Activated naive CD4-positive, alpha-beta T cell (primary cell): ENCODE measurements at regions not wholly inside any gene's neighbourhood (a gene's known extent, or its start where the extent isn't known, plus 50 kb on each side); places are given as distances from the start of the nearest gene placed in this dataset.
"Not testable (repeated sequence)": the region's sequence is repeated elsewhere in the genome, so short reads cannot be mapped to it uniquely, and the experiment has no call there.

ENCODE experiments used
- DNase-seq, 4 experiments: peaks; one replicate each; lab custom pipeline; 2025; lab: John Stamatoyannopoulos, UW

DNA sequence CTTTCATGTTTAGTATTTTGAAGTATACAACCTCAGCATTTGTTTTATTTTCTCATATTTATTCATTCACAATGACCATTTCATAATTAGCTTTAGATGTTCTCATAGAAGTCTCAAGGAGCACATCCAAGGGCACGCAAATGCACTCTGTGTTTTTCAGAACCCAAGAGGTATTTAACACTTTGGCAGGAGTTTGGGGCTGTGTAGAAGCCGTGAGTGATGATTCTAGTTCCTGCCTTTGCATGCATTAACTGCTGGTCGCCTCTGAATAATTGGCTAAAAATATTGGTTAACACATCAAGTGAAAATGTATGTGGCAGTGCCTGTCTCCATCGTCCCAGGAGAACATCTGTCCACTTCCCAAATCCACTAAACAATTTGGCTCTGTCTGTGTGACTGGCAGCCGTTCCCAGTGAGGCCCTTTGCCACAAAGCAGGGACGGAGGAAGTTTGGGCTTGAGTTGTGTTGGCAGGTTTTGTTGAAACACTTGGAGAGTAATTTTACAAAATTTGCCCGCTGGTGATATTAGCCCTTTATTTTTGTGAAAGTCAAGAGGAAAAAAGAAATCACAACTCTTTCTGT is 730.7 kb upstream of the SLIT2 start:
- no peak for DNase-seq

DNA sequence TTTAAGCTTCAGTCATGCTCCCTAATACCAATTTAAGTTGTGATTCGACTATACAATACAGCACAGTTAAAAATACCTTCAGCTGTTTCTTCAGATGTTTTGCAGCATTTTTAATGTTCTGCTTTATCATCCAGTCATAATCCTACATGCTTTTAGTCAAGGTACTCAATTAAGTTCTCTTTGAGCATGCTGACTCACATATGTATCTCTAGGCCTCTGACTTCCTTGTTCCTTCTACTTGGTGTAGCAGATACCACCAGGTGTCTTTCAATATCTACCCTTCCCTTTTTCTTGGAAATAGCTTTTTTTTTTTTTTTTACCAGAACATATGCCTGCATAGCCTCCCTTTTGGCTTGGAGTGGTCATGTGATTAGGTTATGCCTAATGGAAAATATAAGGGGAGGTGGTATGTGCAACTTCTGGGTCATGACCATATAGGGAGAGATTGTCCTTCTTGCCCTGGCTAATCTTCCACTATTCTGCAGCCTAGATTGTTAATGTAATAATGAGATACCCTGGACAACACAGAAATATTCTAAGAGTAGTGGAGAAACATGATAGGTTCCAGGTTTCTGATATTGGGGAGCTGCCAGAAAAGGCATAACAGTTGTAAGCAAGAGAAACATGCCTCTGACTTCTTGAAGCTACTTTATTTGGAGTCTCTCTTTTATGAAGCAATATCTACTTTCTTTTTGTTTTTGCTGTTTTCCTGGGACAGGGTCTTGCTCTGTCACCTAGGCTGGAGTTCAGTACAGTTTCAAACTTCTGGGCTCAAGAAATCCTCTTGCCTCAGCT is 737.2 kb upstream of the SLIT2 start:
- DNase-seq: no peak

DNA sequence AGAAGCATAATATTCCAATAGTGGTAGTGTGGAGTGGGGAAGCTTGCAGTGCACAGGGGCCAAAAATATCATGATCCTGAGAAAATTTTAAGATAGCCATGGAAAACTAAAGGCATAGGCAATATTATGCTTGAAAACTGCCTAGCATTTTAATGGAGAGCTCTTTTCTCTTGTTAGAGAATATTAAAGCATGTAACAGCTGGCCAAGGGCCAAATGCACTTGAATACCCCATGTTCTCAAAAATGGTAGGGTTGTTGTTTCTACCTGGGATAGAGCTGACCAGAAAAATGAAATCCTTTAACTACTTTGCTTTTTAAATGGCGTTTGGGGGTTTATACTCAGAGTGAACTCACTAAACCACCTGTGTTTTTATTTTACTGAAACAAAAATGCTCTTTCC is 739.6 kb upstream of the SLIT2 start:
- DNase-seq: no peak

DNA sequence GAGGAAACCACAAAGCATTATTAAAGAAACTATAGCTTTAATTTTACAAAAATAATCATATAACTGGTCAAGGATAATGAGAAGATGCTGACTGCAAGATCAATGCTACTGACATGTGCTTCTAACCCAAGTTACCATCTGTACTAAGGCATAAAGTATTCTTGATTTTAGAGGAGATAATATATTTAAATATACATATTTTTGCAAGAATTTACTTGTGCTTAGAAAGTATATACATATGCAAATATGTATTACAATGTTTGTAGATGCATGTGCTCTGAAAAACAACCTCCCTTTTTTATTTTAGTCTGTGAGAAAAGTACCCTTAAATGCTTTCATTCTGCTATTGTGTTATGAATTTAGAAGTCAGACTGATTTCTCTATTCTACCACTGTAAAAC is 740.7 kb upstream of the SLIT2 start:
- DNase-seq: no peak

DNA sequence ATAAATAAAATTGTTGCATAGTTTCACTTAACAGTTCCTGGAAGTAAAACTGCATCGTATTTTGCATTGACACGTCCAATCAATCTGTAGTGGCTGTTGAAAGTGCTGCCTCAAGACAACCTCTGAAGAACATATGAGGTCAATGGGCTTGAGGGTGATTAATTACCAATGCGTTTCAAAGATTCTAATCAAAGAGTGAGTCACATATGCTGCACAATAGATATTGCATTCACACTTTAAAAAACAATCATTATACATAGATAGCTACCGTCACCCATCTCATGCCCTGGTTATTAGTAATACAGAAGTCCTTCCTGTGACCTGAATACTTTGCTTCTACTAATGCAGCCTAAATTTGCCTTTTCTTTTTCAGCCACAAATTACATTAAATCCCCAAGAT is 743.3 kb upstream of the SLIT2 start:
- DNase-seq: no peak

DNA sequence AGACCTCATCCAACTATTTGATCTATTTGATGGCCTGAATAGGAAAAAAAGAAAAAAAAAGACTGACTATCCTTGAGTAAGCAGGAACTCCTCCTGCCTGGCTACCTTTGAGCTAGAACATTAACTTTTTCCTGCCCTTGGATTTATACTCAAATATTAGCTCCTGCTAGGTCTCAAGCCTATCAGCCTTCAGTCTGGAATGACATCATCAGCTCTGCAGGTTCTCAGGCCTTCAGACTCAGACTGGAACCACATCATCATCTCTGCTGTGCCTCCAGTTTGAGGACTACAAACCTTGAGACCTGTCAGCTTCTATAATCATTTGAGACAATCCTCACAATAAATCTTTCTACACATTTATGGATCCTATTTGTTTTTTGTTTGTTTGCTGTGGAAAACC is 754.0 kb upstream of the SLIT2 start:
- DNase-seq: no peak

DNA sequence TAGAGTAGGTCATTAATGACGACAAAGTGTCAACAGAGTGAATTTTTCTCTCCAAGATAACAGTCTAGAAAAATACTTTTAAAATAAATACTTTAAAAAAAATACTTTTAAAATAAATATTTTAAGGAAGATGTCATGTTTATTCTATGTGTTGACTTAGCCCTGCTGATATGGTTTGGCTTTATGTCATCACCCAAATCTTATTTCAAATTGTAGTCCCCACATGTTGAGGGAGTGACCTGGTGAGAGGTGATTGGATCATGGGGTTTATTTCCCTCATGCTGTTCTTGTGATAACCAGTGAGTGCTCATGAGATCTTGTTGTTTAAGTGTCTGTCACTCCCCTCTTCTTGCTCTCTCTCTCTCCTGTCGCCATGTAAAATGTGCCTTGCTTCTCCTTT is 754.9 kb upstream of the SLIT2 start:
- DNase-seq: no peak

DNA sequence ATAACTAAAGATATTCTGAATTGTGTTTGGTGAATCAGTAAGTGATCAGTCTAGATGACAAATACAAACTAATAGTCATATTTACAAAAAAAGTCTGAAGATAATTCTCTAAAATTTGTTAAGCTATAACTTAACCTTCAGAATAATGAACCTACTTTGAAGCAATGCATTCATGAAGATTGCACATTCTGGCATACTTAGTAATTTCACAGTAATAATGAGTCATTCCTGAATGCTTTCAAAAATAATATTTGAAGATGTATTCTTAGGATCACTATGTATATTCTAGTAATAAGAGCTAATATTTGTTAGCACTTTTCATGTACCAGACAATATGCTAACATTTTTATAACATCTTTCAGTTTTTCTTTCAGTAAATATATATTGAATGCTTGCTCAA is 756.7 kb upstream of the SLIT2 start:
- no peak for DNase-seq

DNA sequence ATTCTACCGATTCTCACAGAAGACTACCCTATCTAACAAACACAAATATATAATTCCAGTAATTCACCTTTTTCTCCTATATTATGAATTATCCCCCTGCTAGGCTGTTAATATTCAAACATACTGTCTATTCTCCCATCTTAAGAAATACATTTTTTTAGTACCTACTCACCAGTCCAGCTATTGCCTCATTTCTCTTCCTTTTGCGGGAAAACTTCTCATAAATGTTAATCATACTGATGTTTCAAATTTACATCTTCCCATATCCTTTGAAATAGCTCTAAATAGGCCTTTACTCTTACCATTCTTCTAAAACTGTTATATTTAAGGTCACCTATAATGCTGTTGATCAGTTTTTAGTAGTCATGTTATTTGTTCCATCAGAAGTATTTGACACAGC is 759.1 kb upstream of the SLIT2 start:
- no peak for DNase-seq

DNA sequence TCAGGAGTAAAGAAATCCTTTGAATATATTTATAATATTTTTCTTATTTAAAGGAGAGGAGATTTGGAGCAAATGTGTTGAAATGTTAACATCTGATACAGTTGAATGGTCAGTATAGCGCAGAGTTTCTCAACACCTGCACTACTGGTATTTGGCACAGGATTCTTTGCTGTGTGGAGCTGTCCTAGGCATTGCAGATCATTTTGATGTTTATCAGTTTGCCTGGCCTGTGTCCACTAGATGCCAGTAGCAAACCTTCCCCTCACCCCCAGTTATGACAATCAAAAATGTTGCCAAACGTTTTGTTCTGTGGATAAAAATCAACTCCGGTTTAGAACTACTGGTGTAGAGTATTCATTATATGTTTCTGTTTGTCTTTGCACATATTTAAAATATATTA is 765.3 kb upstream of the SLIT2 start:
- no peak for DNase-seq

DNA sequence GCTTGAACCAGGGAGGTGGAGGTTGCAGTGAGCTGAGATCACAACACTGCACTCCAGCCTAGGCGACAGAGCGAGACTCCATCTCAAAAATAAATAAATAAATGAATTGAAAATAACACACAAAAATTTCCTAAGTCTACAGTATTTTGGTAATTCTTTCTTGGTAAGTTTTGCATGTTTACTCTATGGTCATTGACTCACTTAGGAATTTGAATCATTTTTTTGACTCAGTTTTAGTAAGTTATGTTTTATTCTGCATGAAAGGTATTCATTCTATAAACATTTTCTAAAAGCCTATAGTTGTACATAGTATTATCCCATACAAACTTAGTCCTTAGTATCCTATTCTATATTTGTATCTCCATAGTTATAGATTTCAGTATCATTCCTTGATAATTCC is 772.9 kb upstream of the SLIT2 start:
- no peak for DNase-seq

DNA sequence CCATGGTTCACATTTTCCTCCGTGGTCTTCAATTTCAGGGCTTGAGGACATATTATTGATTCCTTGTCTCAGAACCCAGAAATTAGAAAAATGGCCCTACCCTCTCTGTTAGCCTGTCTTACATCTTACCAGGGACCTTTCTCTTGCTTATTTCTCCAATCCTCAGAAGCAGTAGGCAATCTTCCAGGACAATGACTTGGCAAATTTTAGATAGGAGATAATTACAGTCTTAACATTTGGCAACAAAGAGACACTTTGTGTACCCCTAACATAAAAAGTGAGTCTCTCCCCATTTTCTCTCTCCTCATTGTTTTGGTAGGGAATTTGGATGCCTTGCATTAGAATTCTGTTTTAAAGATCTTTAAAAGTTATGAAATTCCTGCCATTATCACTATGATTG is 778.1 kb upstream of the SLIT2 start:
- DNase-seq: no peak

DNA sequence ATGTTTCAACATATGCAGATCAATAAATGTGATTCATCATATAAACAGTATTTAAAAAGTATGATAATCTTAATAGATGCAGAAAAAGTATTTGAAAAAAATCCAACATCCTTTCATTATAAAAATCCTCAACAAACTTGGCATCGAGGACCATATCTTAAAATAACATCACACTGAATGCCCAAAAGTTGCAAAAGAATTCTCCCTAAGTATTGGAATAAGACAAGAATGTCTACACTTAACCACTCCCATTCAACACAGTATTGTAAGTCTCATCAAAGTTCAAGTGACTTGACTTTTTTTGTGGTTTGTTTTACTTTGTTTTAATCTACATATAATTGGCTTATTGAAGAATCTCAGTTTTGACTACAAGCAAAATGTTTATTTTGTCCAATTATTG is 779.0 kb upstream of the SLIT2 start:
- no peak for DNase-seq

DNA sequence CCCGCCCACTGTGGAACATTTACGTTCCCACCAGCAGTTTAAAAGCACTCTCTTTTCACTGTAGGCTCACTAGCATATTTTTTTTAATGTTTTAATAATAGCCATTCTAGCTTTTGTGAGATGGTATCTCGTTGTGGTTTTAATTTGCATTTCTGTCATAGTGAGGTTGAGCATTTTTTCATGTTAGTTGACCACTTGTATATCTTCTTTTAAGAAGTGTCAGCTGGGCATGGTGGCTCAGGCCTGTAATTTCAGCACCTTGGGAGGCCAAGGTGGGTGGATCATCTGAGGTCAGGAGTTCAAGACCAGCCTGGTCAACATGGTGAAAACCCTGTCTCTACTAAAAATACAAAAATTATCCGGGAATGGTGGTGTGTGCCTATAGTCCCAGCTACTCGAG is 781.7 kb upstream of the SLIT2 start:
- DNase-seq: not testable (repeated sequence)

DNA sequence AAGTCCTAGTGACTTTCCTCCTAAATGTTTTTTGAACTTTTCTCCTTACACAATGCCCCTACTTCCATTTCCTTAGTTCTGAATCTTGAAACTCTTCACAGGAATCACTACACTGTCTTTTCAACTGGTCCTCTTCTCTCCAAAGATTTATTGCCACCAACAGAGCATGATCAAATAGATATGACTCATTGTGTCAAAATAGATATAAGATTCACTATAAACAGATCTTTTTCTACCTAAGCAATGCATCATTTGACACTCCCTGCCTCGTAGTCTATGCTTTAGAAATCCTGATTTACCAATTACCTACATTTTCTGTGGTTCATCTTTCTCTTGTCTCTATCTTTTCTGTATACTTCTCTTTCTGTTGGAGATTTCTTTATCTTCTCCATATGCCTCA is 789.6 kb upstream of the SLIT2 start:
- DNase-seq: no peak

DNA sequence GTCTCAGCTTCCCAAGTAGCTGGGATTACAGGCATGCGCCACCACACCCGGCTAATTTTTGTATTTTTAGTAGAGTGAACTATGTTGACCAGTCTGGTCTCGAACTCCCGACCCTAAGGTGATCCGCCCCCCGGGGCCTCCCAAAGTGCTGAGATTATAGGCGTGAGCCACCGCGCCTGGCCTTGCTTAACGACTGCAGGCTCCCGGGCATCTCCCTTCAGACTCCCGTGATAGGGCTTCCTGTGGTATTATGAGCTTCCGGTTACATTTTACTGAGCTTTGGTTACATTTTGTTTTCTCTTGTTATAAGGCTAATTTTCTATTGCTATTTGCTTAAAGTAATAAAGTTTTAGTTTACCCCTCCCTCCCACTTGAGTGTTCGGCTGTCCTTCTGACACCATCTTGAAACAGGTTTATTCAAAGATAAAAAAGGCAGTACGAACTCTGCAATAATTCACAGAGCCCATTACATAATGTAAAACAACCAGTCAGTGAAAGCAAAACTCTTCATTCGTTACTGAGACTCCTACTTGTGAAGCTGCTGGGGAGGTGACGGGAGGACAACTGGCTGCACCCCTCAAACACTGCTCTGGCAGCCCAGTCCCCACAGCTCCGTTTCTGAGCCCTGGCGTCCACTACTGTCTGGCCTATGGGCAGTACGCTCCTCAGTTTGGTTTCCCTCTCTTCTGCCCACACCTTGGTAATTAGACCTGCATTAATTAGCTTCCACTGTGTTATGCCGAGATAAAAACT is 795.7 kb upstream of the SLIT2 start:
- DNase-seq: no peak

DNA sequence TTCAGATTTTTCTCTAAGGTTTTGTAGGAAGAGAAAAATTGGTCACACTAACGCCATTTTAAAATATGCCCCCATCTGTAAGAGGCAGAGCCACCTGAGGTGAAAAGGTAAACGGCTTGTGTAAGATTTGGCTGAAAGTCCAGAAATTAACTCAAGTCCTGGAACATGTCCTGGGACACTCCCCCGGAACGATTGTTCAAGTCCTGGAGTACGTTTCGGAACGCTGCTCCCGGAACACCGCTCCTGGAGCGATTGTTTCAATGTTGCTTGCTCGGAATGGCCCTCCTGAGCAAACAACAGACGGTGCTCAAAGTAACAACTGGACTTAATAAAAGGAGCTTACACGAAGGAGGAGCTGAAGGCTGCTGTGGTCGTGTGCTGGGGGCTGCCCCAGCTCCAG is 796.5 kb upstream of the SLIT2 start:
- DNase-seq: no peak

DNA sequence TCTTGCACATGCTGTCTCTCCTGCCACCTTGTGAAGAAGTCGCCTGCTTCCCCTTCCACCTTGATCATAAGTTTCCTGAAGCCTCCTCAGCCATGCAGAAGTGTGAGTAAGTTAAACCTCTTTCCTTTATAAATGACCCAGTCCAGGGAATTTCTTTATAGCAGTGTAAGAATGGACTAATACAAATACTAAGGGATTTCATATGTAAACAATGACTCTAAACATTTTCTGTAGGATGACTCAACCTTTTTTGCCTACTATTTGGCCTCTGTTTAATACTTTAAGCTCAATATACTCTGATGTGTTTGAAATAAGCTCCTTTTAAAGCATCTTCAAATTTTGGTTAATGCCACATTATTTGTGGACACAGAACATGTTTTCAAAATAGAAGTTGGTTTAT is 813.5 kb upstream of the SLIT2 start:
- DNase-seq: no peak

DNA sequence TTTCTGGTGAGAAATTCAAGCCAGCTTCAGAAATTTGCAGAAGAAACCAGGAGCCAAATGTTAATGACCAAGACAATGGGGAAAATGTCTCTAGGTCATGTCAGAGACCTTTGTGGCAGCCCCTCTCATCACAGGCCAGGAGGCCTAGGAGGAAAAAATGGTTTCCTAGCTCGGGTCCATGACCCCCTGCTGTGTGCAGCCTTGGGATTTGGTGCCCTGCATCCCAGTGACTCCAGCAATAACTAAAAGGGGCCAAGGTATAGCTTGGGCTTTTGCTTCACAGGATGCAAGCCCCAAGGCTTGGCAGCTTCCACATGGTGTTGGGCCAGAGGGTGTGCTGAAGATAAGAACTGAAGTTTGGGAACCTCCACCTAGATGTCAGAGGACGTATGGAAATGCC is 814.7 kb upstream of the SLIT2 start:
- DNase-seq: no peak

DNA sequence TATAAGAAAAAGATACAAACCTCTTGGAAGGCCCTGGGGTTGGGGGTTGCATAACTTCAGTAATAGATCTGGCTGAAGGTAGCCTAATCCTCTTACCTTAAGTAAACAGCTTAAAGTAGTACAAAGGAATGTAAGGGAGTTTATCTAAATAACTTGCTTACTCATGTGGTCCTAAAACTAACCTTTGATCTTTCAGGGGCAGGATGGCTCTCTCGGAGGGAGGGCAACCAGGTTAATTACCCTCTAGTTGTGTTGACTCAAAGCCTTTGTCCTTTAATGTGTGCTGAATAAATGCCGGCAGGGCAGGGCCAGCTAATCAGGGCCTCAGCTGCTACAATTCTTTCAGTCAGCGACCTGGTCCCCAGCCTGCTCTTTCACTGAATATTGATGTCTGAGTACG is 822.0 kb upstream of the SLIT2 start:
- DNase-seq: no peak

DNA sequence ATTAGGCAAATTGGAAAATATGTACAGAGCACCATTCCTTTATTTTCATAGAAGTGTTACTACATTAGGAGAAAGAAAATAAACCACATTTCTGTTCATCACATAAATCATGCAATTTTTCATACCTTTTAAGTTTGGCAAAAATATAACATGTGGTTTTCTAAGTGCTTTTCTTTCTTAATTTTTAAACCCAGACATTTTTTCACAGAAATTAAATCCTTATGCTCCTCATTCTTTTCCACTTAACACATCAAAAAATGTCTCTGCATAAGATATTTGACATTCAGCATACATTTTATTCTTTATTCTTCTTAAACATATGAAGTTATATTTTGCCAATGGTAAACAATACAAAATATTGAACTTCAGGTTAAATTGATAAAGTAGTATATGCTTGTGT is 826.6 kb upstream of the SLIT2 start:
- no peak for DNase-seq

DNA sequence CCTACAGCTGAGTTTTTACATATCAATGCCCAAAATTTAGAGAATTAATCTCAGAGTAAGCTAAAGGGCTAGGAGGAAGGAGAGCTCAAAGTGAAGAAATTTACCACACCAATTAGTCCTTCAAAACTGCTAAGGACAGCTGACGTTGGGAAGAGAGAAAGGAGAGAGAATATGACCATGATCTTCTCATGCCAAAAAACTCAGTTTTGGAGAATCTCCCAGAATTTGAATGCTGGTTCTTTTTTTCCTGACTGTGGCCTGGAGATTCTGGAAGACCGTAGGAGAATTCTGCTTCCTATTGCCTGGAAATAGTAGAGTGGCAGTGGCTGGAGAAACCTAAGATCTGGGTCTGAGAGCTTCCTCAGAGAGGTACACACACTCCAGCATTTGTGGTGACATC is 834.4 kb upstream of the SLIT2 start:
- no peak for DNase-seq

DNA sequence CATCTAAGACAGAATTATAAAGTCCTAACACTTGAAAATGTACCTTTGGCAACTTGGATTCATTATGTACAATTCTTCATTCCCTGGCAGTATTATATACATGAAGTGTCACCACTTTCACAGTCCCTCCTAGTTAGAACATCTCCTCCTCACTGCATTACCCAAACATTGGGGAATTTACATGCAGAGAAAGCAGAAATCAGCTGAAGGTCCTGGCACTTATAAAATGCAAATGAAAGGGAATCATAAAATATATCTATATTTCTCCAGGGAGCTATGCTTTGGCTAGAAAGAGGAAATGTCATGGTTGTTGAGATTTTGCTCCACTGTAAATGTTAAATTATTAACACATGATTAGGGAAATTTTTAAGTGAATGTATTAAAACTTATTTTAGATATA is 835.6 kb upstream of the SLIT2 start:
- no peak for DNase-seq

DNA sequence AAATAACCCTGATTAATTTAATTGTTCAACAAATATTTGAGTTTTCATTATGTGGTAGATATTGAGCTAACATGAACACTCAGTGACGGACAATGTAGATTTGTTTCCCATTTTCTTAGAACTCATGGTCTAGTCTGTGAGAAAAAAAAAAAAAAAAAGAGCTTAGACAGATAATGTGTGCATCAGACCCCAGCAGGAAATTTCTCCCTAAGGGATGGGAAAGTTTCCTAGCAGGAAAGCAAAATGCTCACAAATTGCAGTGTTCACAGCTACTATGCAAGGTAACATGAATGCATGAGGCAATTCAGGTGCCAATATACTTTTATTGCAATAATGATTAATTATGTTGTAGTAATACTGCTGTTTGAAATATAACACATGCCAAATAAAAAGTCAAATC is 843.2 kb upstream of the SLIT2 start:
- DNase-seq: no peak
